Natural killer cell (primary cell): ENCODE measurements at regions not wholly inside any gene's neighbourhood (a gene's known extent, or its start where the extent isn't known, plus 50 kb on each side); places are given as distances from the start of the nearest gene placed in this dataset.

ENCODE experiments used
- ATAC-seq, 3 donors: fragments of 150-1000 bp in 2 of 3; fragments of 200-7000 bp in 1 of 3; cut with Tn5 transposase; 1 replicate in 1 of 3; 2 replicates in 2 of 3; pipeline ENCODE4 v1.10.0; 2021; ENCODE audit warnings: mild to moderate bottlenecking in 2 of 3, moderate library complexity in 2 of 3
- DNase-seq, 2 donors: peaks; one replicate each; pipeline versions ENCODE4 v3.0.0 to v3.0.0-alpha.2; 2013 to 2021; ENCODE audit warnings: mixed read lengths in 1 of 2
- H3K27ac ChIP-seq: one replicate; pipeline ENCODE4 v1.5.1; 2013; ENCODE audit warnings: mild to moderate bottlenecking, low read length
- H3K27me3 ChIP-seq: one replicate; pipeline ENCODE4 v1.6.1; 2013; ENCODE audit warnings: low read length; ENCODE audit not compliant: control insufficient read depth, insufficient read depth
- H3K36me3 ChIP-seq: one replicate; pipeline ENCODE4 v1.6.1; 2013; ENCODE audit warnings: low read length; ENCODE audit not compliant: control insufficient read depth, insufficient read depth
- H3K4me1 ChIP-seq: one replicate; pipeline ENCODE4 v1.6.1; 2013; ENCODE audit warnings: low read length; ENCODE audit not compliant: control insufficient read depth, insufficient read depth
- H3K4me3 ChIP-seq: one replicate; pipeline ENCODE4 v1.5.1; 2013; ENCODE audit warnings: low read length
- H3K9me3 ChIP-seq: one replicate; pipeline ENCODE4 v1.6.1; 2013; ENCODE audit warnings: low read length; ENCODE audit not compliant: control insufficient read depth, insufficient read depth
- H3K27ac Mint-ChIP-seq, 2 donors: one replicate each; pipeline ENCODE4 v1.8.0; 2022; ENCODE audit warnings: mild to moderate bottlenecking in 2 of 2, mixed read lengths in 2 of 2, moderate library complexity in 1 of 2
- H3K27me3 Mint-ChIP-seq, 2 donors: one replicate each; pipeline ENCODE4 v1.8.0; 2022; ENCODE audit warnings: low read depth in 2 of 2, mixed read lengths in 2 of 2
- H3K36me3 Mint-ChIP-seq: one replicate; pipeline ENCODE4 v1.8.0; 2022; ENCODE audit warnings: mixed read lengths
- H3K4me1 Mint-ChIP-seq, 2 donors: one replicate each; pipeline ENCODE4 v1.8.0; 2022; ENCODE audit warnings: mixed read lengths in 2 of 2
- H3K4me3 Mint-ChIP-seq: one replicate; pipeline ENCODE4 v1.8.0; 2022; ENCODE audit warnings: mild to moderate bottlenecking, moderate library complexity, mixed read lengths
- H3K9me3 Mint-ChIP-seq, 2 donors: one replicate each; pipeline ENCODE4 v1.8.0; 2022; ENCODE audit warnings: mixed read lengths in 2 of 2
- CTCF ChIP-seq: fragments of 200-600 bp; IDR thresholded peaks from one replicate; pipeline ENCODE4 v1.8.0; 2022; ENCODE audit warnings: antibody characterized with exemption
- WGBS: methylation state at CpG from one replicate; pipeline ENCODE4 v1.1.7; 2013; ENCODE audit warnings: missing lambda C conversion rate; ENCODE audit not compliant: insufficient coverage; 5-methylcytosine and 5-hydroxymethylcytosine counted together
- intact Hi-C: fragments of 100-400 bp; cut with micrococcal nuclease; formaldehyde crosslinking; loops from one replicate; pipeline ENCODE4 v1.14.2; 2022

DNA sequence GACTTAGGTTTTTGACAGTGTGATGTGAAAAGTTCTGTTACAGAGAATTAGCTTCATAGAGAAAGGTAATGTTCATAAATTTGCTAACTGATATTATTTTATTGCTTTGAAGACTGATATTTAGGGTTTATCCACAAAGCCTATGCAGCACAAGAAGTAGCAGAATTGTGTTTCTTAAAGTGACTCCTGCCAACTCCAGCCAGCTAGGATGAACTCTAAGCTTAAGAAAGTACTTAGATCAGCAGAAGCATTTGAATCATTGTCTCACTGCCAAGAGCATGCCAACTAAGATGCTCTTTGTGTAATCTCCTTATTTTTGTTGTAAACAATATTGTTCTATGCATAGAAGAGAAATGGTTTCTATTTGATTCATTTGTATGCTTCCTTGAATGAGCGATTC is 589.4 kb upstream of the ADGRL4 start:
- TF ChIP-seq CTCF: no peak
- intact Hi-C loops: no loop called here
- ATAC-seq: no peak

DNA sequence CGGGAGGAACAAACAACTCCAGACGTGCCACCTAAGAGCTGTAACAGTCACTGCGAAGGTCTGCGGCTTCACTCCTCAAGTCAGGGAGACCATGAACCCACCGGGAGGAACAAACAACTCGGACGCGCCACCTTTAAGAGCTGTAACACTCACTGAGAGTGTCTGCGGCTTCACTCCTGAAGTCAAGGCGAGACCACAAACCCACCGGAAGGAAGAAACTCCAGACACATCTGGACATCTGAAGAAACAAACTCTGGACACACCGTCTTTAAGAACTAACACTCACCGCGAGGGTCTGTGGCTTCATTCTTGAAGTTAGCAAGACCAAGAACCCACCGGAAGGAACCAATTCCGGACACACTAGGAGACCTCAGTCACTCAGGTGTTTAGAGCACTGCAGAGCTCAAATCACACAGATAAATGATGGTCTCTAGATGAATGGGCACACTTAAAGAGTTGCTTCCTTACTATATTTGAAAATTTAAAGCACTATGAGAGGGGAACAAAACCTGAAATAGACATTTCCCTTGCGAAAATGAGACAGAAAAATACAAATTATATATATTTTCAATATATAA is 587.7 kb upstream of the ADGRL4 start:
- no peaks in the 10 kb centered on the region for H3K36me3 ChIP-seq
- Mint-ChIP-seq H3K27me3 (no peaks in the 10 kb centered on the region), H3K27ac (no peak overlapping the region), H3K4me3 (no peak overlapping the region), H3K36me3 (peaks cover 11% of the 10 kb centered on the region), H3K4me1 (no peaks in the 10 kb centered on the region), H3K9me3 (peaks cover 6 to 13% of the 10 kb centered on the region in 2 donors)
- no peak overlapping the region for H3K4me3 ChIP-seq
- WGBS: 94% methylated on average over 16 of the region's 17 CpGs
- H3K27me3 ChIP-seq: no peaks in the 10 kb centered on the region
- H3K9me3 ChIP-seq: no peaks in the 10 kb centered on the region
- ATAC-seq (no peak), DNase-seq (no peak)
- no peak for TF ChIP-seq CTCF
- no peaks in the 10 kb centered on the region for H3K4me1 ChIP-seq
- H3K27ac ChIP-seq: no peak overlapping the region
- intact Hi-C loops: no loop called here

More for the DNA sequence above, 589.4 kb upstream of the ADGRL4 start:
- DNase-seq: no peak
- Mint-ChIP-seq H3K9me3 (peaks cover 5 to 13% of the 10 kb centered on the region in 2 donors), H3K4me1 (no peaks in the 10 kb centered on the region), H3K27ac (no peak overlapping the region), H3K27me3 (no peaks in the 10 kb centered on the region), H3K36me3 (peaks cover 13% of the 10 kb centered on the region), H3K4me3 (no peak overlapping the region)
- no peak overlapping the region for H3K27ac ChIP-seq
- no peaks in the 10 kb centered on the region for H3K4me1 ChIP-seq
- H3K9me3 ChIP-seq: no peaks in the 10 kb centered on the region
- no peaks in the 10 kb centered on the region for H3K27me3 ChIP-seq
- WGBS: no CpG with 5 or more reads among the region's 1 CpG
- no peak overlapping the region for H3K4me3 ChIP-seq
- H3K36me3 ChIP-seq: no peaks in the 10 kb centered on the region

DNA sequence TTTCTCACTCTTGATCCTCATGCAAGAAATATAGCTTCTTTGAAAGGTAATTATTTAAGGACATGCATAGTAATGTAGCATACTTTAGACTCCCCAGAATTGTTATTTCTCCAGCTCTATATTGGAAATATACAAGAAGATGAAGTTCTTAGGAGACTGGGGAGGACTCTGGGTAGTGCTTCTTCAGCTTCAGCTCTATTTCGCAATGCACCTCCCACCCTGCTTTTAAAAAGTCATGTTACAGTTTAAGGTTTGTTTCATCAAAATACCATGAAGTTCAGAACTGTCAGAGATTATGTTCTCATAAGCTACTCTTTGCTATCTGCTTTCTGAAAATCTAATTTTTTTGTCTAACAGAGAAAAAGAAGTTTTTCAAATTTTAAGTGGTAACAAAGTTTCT is 586.2 kb upstream of the ADGRL4 start:
- 100% methylated on average over 1 of the region's 1 CpG for WGBS

More for the DNA sequence above, 586.2 kb upstream of the ADGRL4 start:
- no peak overlapping the region for H3K27ac ChIP-seq
- H3K36me3 ChIP-seq: no peaks in the 10 kb centered on the region
- DNase-seq (no peak), ATAC-seq (no peak)
- Mint-ChIP-seq H3K9me3 (peaks cover 8 to 14% of the 10 kb centered on the region in 2 donors), H3K36me3 (peaks cover 14% of the 10 kb centered on the region), H3K27me3 (no peaks in the 10 kb centered on the region), H3K4me1 (no peaks in the 10 kb centered on the region), H3K4me3 (no peak overlapping the region), H3K27ac (no peak overlapping the region)
- H3K9me3 ChIP-seq: no peaks in the 10 kb centered on the region
- H3K4me3 ChIP-seq: no peak overlapping the region
- TF ChIP-seq CTCF: no peak
- H3K27me3 ChIP-seq: no peaks in the 10 kb centered on the region
- intact Hi-C loops: no loop called here
- no peaks in the 10 kb centered on the region for H3K4me1 ChIP-seq
